Activated B cell treated with CpG ODN at 0.5 μM for 24 hours (primary cell): ENCODE measurements at regions not wholly inside any gene's neighbourhood (a gene's known extent, or its start where the extent isn't known, plus 50 kb on each side); places are given as distances from the start of the nearest gene placed in this dataset.

Experiments used
- ATAC-seq: fragments of 200-7000 bp; cut with Tn5 transposase; one replicate; pipeline ENCODE4 v1.10.0; 2021; ENCODE audit warnings: low read depth, mild to moderate bottlenecking, moderate library complexity
- CTCF ChIA-PET: fragments of 350-600 bp; sonication (Branson Sonifier 250); formaldehyde crosslinking; loops from one replicate; lab custom pipeline; 2021; ENCODE audit warnings: antibody characterized with exemption; lab: Charles Lee
- POLR2A ChIA-PET: fragments of 350-600 bp; sonication (Branson Sonifier 250); formaldehyde crosslinking; loops from one replicate; lab custom pipeline; 2021; ENCODE audit warnings: antibody characterized with exemption; lab: Charles Lee
- DNase-seq: peaks from one replicate; pipeline ENCODE4 v3.0.0; 2022
- H3K27ac Mint-ChIP-seq: one replicate; pipeline ENCODE4 v1.8.0; 2020; ENCODE audit warnings: mixed read lengths
- H3K27me3 Mint-ChIP-seq: one replicate; pipeline ENCODE4 v1.8.0; 2021; ENCODE audit warnings: mixed read lengths
- H3K36me3 Mint-ChIP-seq: one replicate; pipeline ENCODE4 v1.8.0; 2021; ENCODE audit warnings: low read depth, mixed read lengths
- H3K4me1 Mint-ChIP-seq: one replicate; pipeline ENCODE4 v1.8.0; 2021; ENCODE audit warnings: mixed read lengths
- H3K4me3 Mint-ChIP-seq: one replicate; pipeline ENCODE4 v1.8.0; 2020; ENCODE audit warnings: mild to moderate bottlenecking, mixed read lengths
- H3K9me3 Mint-ChIP-seq: one replicate; pipeline ENCODE4 v1.8.0; 2020; ENCODE audit warnings: mixed read lengths
- CTCF ChIP-seq: fragments of 200-600 bp; IDR thresholded peaks from one replicate; pipeline ENCODE4 v1.8.0; 2022; ENCODE audit warnings: antibody characterized with exemption, mild to moderate bottlenecking
- intact Hi-C: fragments of 100-400 bp; cut with micrococcal nuclease; formaldehyde crosslinking; loops from one replicate; pipeline ENCODE4 v1.15.1; 2024

DNA sequence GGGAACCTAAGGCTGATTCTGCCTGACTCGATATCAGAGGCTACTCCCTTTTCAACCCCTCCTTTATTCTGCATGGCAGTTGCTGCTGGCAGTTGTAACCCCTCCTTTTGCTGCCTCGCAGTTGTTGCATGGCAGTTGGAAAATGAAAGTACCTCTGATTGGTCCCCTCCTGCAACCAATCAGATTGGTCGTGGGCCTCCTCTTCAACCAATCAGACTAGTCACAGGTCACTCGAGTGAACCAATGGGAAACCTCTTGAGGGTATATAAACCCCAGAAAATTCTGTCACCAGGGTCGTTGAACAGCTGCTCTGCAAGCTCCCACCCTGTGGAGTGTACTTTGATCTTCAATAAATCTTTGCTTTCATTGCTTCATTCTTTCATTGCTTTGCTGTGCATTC is 294.3 kb upstream of the SLC8A1 start:
- no peaks in the 10 kb centered on the region for H3K36me3 Mint-ChIP-seq
- H3K9me3 Mint-ChIP-seq: no peaks in the 10 kb centered on the region
- no peak overlapping the region for H3K4me3 Mint-ChIP-seq
- no peak overlapping the region for H3K27ac Mint-ChIP-seq
- H3K4me1 Mint-ChIP-seq: no peaks in the 10 kb centered on the region
- TF ChIP-seq CTCF: no peak
- intact Hi-C loops: no loop called here
- ATAC-seq: no peak
- ChIA-PET CTCF (no interaction called here), POLR2A (no interaction called here)
- DNase-seq: no peak
- H3K27me3 Mint-ChIP-seq: no peaks in the 10 kb centered on the region

DNA sequence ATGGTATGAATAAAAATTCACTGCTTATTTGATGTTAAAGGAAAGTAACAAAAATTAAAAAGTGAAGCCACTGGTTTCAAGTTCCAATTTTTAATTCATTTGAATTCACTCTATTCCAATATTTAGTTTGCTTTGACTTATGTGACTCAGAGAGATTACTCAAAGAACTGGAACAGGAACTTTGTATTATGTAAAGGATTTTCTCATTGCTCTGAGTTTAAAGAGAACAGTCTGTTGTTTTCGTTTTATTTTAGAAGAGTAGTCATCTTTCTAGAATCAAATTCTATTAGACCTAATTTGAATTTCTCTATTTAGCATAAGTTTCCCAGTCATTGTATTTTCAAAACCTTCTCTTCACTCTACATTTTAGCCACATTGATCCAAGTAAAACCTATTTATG is 300.1 kb upstream of the SLC8A1 start:
- ATAC-seq: no peak

GRCh38 chr2:40752796-40753195 is 300.9 kb upstream of the SLC8A1 start:
- ChIA-PET POLR2A (no interaction called here), CTCF (no interaction called here)
- DNase-seq (no peak), ATAC-seq (no peak)
- Mint-ChIP-seq H3K27ac (no peak overlapping the region), H3K9me3 (no peaks in the 10 kb centered on the region), H3K36me3 (no peaks in the 10 kb centered on the region), H3K4me3 (no peak overlapping the region), H3K27me3 (no peaks in the 10 kb centered on the region), H3K4me1 (no peaks in the 10 kb centered on the region)
- intact Hi-C loops: no loop called here
- no peak for TF ChIP-seq CTCF

More for the DNA sequence above, 300.1 kb upstream of the SLC8A1 start:
- CTCF ChIA-PET: no interaction called here
- no peak overlapping the region for H3K4me3 Mint-ChIP-seq
- no peaks in the 10 kb centered on the region for H3K36me3 Mint-ChIP-seq
- POLR2A ChIA-PET: no interaction called here
- no peak for TF ChIP-seq CTCF
- intact Hi-C loops: no loop called here
- DNase-seq: no peak
- no peaks in the 10 kb centered on the region for H3K27me3 Mint-ChIP-seq
- no peaks in the 10 kb centered on the region for H3K9me3 Mint-ChIP-seq
- no peak overlapping the region for H3K27ac Mint-ChIP-seq
- H3K4me1 Mint-ChIP-seq: no peaks in the 10 kb centered on the region

DNA sequence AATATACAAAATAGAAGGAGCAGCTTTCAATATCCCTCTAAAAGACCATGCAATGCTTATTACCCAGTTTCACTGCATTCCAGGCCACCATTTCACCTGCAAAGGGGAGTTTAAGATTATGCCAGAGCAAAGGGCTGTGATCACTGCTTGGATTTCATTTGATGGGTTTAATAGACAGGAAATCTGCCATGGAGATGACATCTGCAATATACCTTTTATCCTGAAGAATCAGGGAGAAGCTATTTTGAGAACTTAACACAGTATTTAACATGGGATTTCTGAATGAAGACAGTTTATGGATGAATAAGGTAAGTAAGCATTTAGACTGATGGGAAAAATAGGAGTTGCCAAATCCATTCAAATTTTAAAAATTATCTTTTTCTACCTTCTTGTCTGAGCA is 303.0 kb upstream of the SLC8A1 start:
- intact Hi-C loops: no loop called here

DNA sequence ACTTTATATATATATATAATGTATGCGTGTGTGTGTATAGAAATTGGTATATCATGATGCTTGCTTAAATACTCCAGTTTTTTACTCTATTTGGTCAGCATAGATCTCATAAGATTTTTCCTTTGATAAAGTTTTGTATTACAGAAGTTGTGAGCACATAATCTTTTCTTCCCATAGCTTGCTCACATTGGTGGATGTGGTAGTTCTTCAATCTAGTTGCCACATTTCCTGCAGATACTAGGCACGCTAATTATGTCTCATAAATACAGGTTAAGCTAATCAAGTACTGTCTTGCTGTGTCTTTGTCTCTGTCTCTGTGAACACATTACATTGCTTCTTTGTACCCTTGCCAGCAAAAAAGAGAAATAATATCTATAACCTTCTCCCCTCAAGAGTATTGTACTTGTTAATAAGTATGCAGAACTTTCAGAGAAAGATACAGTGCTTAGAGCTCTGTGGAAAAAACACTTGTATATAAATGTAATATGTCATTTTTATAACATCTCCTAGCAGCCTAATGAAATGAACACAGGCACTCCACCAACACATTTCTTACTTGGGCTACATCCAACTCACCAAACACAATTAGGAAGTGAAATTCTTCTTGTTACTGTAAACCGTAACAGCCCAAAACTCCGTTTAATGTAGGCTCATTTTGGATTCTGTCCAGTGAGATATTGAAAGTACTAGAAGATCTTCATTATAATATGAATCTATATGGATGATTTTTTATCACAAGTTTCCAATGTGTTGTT is 306.7 kb upstream of the SLC8A1 start:
- no peaks in the 10 kb centered on the region for H3K9me3 Mint-ChIP-seq
- no peaks in the 10 kb centered on the region for H3K27me3 Mint-ChIP-seq
- no peak overlapping the region for H3K4me3 Mint-ChIP-seq
- H3K27ac Mint-ChIP-seq: no peak overlapping the region
- no peak for TF ChIP-seq CTCF
- H3K4me1 Mint-ChIP-seq: no peaks in the 10 kb centered on the region
- ATAC-seq: no peak
- intact Hi-C loops: no loop called here
- POLR2A ChIA-PET: no interaction called here
- no peaks in the 10 kb centered on the region for H3K36me3 Mint-ChIP-seq
- CTCF ChIA-PET: no interaction called here
- no peak for DNase-seq

More for the DNA sequence above, 303.0 kb upstream of the SLC8A1 start:
- no peak for DNase-seq
- H3K36me3 Mint-ChIP-seq: no peaks in the 10 kb centered on the region
- H3K4me3 Mint-ChIP-seq: no peak overlapping the region
- H3K27me3 Mint-ChIP-seq: no peaks in the 10 kb centered on the region
- H3K4me1 Mint-ChIP-seq: no peaks in the 10 kb centered on the region
- H3K9me3 Mint-ChIP-seq: no peaks in the 10 kb centered on the region
- no peak for ATAC-seq
- CTCF ChIA-PET: no interaction called here
- no peak for TF ChIP-seq CTCF
- H3K27ac Mint-ChIP-seq: no peak overlapping the region
- POLR2A ChIA-PET: no interaction called here
